Right lobe of liver (tissue), 6 donors: ENCODE measurements at regions not wholly inside any gene's neighbourhood (a gene's known extent, or its start where the extent isn't known, plus 50 kb on each side); places are given as distances from the start of the nearest gene placed in this dataset.
"Not testable (repeated sequence)": the region's sequence is repeated elsewhere in the genome, so short reads cannot be mapped to it uniquely, and the experiment has no call there.

Experiments used
- ATAC-seq, 4 donors: fragments of 200-7000 bp; cut with Tn5 transposase; one replicate each; pipeline ENCODE4 v1.9.1; 2020; ENCODE audit warnings: mild to moderate bottlenecking in 4 of 4, moderate library complexity in 4 of 4
- DNase-seq, 3 donors: peaks; one replicate each; pipeline ENCODE4 v3.0.0-alpha.2; 2020
- H3K27ac ChIP-seq, 3 donors: fragments of 200-600 bp; one replicate each; pipeline ENCODE4 v1.8.0; 2022
- H3K27me3 ChIP-seq, 2 donors: fragments of 200-600 bp; one replicate each; pipeline ENCODE4 v1.8.0; 2022
- H3K36me3 ChIP-seq, 4 donors: fragments of 200-600 bp; sonication (generic) in 1 of 4; one replicate each; pipeline versions ENCODE4 v1.5.1 to v1.8.0; 2017 to 2022; ENCODE audit warnings: control low read depth in 1 of 4
- H3K4me1 ChIP-seq, 4 donors: fragments of 200-600 bp; sonication (generic) in 1 of 4; one replicate each; pipeline versions ENCODE4 v1.5.1 to v1.8.0; 2017 to 2022; ENCODE audit warnings: control low read depth in 1 of 4
- H3K4me3 ChIP-seq, 3 donors: fragments of 200-600 bp; one replicate each; pipeline ENCODE4 v1.8.0; 2022
- H3K9me3 ChIP-seq, 4 donors: fragments of 200-600 bp; sonication (generic) in 1 of 4; one replicate each; pipeline versions ENCODE4 v1.5.1 to v1.8.0; 2017 to 2022; ENCODE audit warnings: control low read depth in 1 of 4
- POLR2A ChIP-seq: fragments of 450-650 bp; IDR thresholded peaks from one replicate; pipeline ENCODE4 v1.6.1; 2017; ENCODE audit warnings: antibody characterized with exemption, mild to moderate bottlenecking
- WGBS: methylation state at CpG from one replicate; pipeline ENCODE4 v1.1.6; 2018; ENCODE audit warnings: low coverage, low lambda C conversion rate; ENCODE audit not compliant: insufficient coverage; ENCODE audit errors: missing lambda C conversion rate; 5-methylcytosine and 5-hydroxymethylcytosine counted together
- intact Hi-C, 2 donors: fragments of 100-400 bp; cut with DNase I; formaldehyde crosslinking; loops; one replicate each; pipeline versions ENCODE4 v1.11.2 to v1.14.1; 2022
- TF ChIP-seq, protein P1 (sequence below), 4 donors: fragments of 200-600 bp in 3 of 4; fragments of 450-650 bp in 1 of 4; IDR thresholded peaks; one replicate each; pipeline versions ENCODE4 v1.5.1 to v1.8.0; 2016 to 2022; ENCODE audit warnings: antibody characterized with exemption in 4 of 4, mild to moderate bottlenecking in 2 of 4
- donor health status: DM: no; HTN: yes; CAD: no.
- donor health status: DM: no; HTN: no; CAD: no.
- donor health status: DM: no; HTN: no; CAD: no.
- donor health status: DM: no; HTN: yes; CAD: no.
- donor health status: DM: no; HTN: yes; CAD: no.

DNA sequence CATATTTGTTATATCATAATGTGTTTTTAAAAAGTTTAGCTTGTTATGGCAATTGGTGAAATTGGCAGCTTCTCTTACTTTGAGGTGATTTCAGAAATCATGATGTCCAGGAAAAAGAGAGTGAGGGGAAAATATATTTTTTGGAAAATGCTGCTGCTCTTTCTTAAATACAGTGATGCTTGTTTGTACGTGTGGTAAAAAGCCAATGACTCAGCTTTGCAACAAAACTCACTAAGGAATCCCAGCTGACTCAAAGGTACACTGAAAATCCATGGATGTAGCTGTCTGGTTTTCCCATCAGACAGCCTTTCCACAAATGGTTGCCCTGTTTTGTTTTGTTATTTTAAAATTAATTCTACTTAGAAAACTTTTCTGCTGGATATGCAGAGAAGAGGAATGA lies 306.4 kb upstream of the PAPPA start:
- Histone ChIP-seq H3K4me1 (no peaks in the 10 kb centered on the region), H3K27me3 (no peaks in the 10 kb centered on the region), H3K4me3 (no peak overlapping the region), H3K27ac (no peak overlapping the region), H3K9me3 (no peaks in the 10 kb centered on the region), H3K36me3 (no peaks in the 10 kb centered on the region)
- DNase-seq (no peak), ATAC-seq (no peak)
- intact Hi-C loops = no loop called here
- TF ChIP-seq POLR2A = no peak
- TF ChIP-seq, protein P1, sequence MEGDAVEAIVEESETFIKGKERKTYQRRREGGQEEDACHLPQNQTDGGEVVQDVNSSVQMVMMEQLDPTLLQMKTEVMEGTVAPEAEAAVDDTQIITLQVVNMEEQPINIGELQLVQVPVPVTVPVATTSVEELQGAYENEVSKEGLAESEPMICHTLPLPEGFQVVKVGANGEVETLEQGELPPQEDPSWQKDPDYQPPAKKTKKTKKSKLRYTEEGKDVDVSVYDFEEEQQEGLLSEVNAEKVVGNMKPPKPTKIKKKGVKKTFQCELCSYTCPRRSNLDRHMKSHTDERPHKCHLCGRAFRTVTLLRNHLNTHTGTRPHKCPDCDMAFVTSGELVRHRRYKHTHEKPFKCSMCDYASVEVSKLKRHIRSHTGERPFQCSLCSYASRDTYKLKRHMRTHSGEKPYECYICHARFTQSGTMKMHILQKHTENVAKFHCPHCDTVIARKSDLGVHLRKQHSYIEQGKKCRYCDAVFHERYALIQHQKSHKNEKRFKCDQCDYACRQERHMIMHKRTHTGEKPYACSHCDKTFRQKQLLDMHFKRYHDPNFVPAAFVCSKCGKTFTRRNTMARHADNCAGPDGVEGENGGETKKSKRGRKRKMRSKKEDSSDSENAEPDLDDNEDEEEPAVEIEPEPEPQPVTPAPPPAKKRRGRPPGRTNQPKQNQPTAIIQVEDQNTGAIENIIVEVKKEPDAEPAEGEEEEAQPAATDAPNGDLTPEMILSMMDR (IDR thresholded peaks at IDR 0.05) = no peak
- 6% methylated on average over 1 of the region's 1 CpG for WGBS

DNA sequence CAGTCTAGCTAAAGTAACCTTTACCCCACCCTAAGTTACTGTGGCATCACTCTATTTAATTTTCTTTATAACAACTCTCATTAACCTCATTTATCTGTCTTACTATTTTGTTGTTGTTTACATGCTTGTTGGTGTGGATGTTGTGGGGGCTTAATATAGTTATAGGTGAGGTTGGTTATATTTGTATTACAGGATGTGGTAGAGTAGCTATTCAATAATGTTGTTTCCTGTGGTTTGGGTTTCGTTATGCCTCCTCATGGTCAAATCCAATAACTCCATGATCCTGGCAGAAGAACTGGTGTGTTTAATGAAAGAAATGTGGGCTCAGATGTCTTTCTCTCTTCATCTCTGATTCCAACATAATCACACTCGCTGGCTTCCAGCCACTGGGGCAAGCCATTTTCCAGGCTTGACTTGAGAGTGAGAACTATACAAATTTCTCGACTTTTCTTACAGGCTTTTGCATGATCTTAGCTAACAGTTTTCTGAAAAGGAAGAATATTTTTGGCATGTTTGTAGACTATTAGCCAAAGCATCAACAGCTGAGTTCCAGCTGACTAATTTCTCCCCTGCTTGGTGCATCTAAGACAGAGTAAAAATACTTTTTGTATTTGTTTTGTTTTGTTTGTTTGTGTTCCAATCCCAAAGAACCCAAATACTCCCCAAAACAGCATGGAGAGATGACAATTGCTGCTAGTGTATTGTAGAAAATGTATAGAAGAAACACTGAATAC lies 303.7 kb upstream of the PAPPA start:
- DNase-seq (no peak), ATAC-seq (no peak)
- H3K27me3 ChIP-seq = no peaks in the 10 kb centered on the region
- H3K4me1 ChIP-seq = no peaks in the 10 kb centered on the region
- H3K4me3 ChIP-seq = no peak overlapping the region
- TF ChIP-seq, protein P1 (IDR thresholded peaks at IDR 0.05) = no peak
- TF ChIP-seq POLR2A = no peak
- H3K36me3 ChIP-seq = no peaks in the 10 kb centered on the region
- H3K27ac ChIP-seq = no peak overlapping the region
- intact Hi-C loops = no loop called here
- H3K9me3 ChIP-seq = no peaks in the 10 kb centered on the region
- WGBS = 28% methylated on average over 3 of the region's 3 CpGs

GRCh38 chr9:115850548-115851304 lies 302.9 kb upstream of the PAPPA start:
- ATAC-seq = no peak
- no peak for DNase-seq
- 10% methylated on average over 1 of the region's 1 CpG for WGBS
- H3K27ac ChIP-seq = no peak overlapping the region
- H3K36me3 ChIP-seq = no peaks in the 10 kb centered on the region
- no peaks in the 10 kb centered on the region for H3K4me1 ChIP-seq
- intact Hi-C loops = no loop called here
- no peak overlapping the region for H3K4me3 ChIP-seq
- H3K27me3 ChIP-seq = no peaks in the 10 kb centered on the region
- no peaks in the 10 kb centered on the region for H3K9me3 ChIP-seq
- TF ChIP-seq, protein P1 (IDR thresholded peaks at IDR 0.05) = no peak
- no peak for TF ChIP-seq POLR2A

DNA sequence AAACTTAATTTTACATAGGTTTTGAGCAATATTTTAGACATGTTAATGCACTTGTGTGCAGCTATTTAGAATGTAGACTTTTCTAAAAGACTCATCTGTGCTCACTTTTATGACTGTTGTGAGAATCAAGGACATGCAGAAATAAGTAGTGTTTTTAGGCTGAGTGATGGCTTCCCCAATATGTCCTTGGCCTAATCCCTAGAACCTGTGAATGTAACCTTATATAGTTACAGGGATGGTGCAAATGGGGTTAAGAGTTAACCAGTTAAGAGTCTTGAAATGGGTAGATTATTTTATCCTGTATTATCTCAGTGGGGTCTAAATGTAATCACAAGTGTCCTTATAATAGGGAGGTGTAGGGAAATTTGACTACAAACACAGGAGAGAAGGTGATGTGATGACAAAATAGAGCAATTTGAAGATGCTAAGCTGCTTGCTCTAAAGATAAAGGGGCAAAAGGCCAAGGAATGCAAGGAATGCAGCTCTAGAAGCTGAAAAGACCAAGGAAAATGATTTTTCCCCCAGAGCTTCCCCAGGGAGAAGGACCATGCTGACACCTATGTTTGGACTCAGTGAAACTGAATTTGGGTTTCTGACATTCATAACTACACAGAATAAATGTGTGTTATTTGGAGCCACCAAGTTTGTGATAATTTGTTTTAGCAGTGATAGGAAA lies 298.0 kb upstream of the PAPPA start:
- Histone ChIP-seq H3K27me3 (no peaks in the 10 kb centered on the region), H3K9me3 (no peaks in the 10 kb centered on the region), H3K36me3 (no peaks in the 10 kb centered on the region), H3K4me1 (no peaks in the 10 kb centered on the region), H3K4me3 (no peak overlapping the region), H3K27ac (no peak overlapping the region)
- intact Hi-C loops = no loop called here
- ATAC-seq (no peak), DNase-seq (no peak)
- TF ChIP-seq POLR2A = no peak
- TF ChIP-seq, protein P1 (IDR thresholded peaks at IDR 0.05) = no peak

DNA sequence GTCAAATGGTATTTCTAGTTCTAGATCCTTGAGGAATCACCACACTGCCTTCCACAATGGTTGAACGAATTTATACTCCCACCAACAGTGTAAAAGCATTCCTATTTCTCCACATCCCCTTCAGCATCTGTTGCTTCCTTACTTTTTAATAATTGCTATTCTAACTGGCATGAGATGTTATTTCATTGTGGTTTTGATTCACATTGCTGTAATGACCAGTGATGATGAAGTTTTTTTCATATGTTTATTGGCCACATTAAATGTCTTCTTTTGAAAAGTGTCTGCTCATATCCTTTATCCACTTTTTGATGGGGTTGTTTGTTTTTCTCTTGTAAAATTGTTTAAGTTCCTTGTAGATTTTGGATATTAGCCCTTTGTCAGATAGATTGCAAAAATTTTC lies 295.2 kb upstream of the PAPPA start:
- H3K36me3 ChIP-seq, H3K9me3 ChIP-seq, ATAC-seq, H3K27ac ChIP-seq, H3K27me3 ChIP-seq, H3K4me3 ChIP-seq, intact Hi-C loops, DNase-seq, H3K4me1 ChIP-seq: not testable (repeated sequence)
- 30% methylated on average over 1 of the region's 1 CpG for WGBS
